ENCODE measurements at regions not wholly inside any gene's neighbourhood (a gene's known extent, or its start where the extent isn't known, plus 50 kb on each side); places are given as distances from the start of the nearest gene placed in this dataset.

GRCh38 chr3:23086831-23087230, 116.3 kb upstream of the UBE2E2 start:
- H3K9me2 ChIP-seq (replicated peaks; ENCODE audit: insufficient read depth, low read length) = no peaks in the 10 kb centered on the region
- no peaks in the 10 kb centered on the region for H3F3A ChIP-seq (ENCODE audit: insufficient read depth)
- H3K4me2 ChIP-seq (ENCODE audit: low read depth, low read length, poor library complexity, severe bottlenecking) = no peak overlapping the region
- H3K9me3 ChIP-seq (ENCODE audit: insufficient read depth, low read length) = no peaks in the 10 kb centered on the region
- H3K79me2 ChIP-seq (ENCODE audit: insufficient read depth, low read length) = no peaks in the 10 kb centered on the region
- H3K27me3 ChIP-seq (ENCODE audit: low read length) = no peaks in the 10 kb centered on the region
- no peak overlapping the region for H3K27ac ChIP-seq (ENCODE audit: low read depth, low read length)
- H2AFZ ChIP-seq (ENCODE audit: low read depth, low read length, severe bottlenecking) = no peak overlapping the region
- H3K36me3 ChIP-seq (ENCODE audit: low read length) = no peaks in the 10 kb centered on the region
- H3K4me3 ChIP-seq (ENCODE audit: insufficient read depth, low read length, poor library complexity, severe bottlenecking) = no peak overlapping the region
- no peak overlapping the region for H3K9ac ChIP-seq (ENCODE audit: low read length)
- TF ChIP-seq EZH2phosphoT487 (conservative IDR thresholded peaks at IDR 0.05; ENCODE audit: low read length) = no peak
- no peak for TF ChIP-seq CTCF (IDR thresholded peaks at IDR 0.05; ENCODE audit: insufficient read depth, low read length, poor library complexity, severe bottlenecking)
- H4K20me1 ChIP-seq (ENCODE audit: low read depth, low read length) = no peaks in the 10 kb centered on the region

DNA sequence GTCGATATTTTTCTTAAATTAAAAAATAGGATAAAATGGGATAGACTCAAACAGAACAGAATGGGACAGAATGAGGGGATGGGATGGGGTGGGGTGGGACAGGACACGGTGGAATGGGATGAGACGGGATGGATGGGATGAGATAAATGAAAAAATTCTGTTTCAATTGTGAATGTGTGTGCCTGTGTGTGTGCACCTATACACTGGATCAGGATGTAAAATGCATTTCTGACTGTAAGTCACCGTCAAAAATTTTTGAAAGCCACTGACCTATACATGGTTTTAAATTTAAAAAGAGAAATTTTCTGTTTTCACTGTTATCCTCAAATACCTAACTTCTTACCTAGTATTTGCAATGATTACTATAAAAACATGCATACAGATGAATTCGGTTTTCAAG, 108.7 kb upstream of the UBE2E2 start:
- H4K20me1 ChIP-seq (ENCODE audit: low read depth, low read length) = no peaks in the 10 kb centered on the region
- H3K9ac ChIP-seq (ENCODE audit: low read length) = no peak overlapping the region
- H3K9me2 ChIP-seq (replicated peaks; ENCODE audit: insufficient read depth, low read length) = no peaks in the 10 kb centered on the region
- no peaks in the 10 kb centered on the region for H3K9me3 ChIP-seq (ENCODE audit: insufficient read depth, low read length)
- no peak overlapping the region for H3K27ac ChIP-seq (ENCODE audit: low read depth, low read length)
- H3F3A ChIP-seq (ENCODE audit: insufficient read depth) = no peaks in the 10 kb centered on the region
- H3K36me3 ChIP-seq (ENCODE audit: low read length) = no peaks in the 10 kb centered on the region
- H3K4me2 ChIP-seq (ENCODE audit: low read depth, low read length, poor library complexity, severe bottlenecking) = no peak overlapping the region
- H3K4me3 ChIP-seq (ENCODE audit: insufficient read depth, low read length, poor library complexity, severe bottlenecking) = no peak overlapping the region
- H3K27me3 ChIP-seq (ENCODE audit: low read length) = no peaks in the 10 kb centered on the region
- H3K79me2 ChIP-seq (ENCODE audit: insufficient read depth, low read length) = no peaks in the 10 kb centered on the region
- H2AFZ ChIP-seq (ENCODE audit: low read depth, low read length, severe bottlenecking) = no peak overlapping the region
- no peak for TF ChIP-seq CTCF (IDR thresholded peaks at IDR 0.05; ENCODE audit: insufficient read depth, low read length, poor library complexity, severe bottlenecking)
- TF ChIP-seq EZH2phosphoT487 (conservative IDR thresholded peaks at IDR 0.05; ENCODE audit: low read length) = no peak

DNA sequence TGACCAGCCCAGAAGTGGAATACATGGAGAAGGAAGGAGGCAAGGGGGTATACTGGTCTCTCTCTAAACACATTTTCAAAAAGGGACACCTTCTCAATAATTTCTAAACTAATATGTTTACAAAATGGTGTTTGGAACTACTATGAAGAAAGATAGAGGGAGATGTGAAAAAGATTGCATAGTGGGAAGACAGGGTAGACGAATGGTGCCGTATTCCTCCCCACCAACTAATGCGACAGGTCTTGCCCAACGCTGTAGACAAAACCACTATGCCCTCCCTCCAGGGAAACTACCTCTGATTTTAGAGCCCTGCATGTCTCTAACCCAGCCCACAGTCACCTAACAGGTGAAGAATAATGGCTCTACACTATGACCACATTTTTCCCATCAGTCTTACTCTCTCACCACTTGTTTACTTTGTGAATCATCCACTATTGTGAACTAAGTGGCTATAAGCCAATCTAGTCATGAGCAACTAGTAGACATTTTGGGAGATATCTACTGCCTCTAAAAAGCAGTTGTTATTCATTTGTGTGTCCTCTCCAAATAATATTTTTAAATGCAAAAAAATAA, 108.2 kb upstream of the UBE2E2 start:
- Histone ChIP-seq H3K79me2 (ENCODE audit: insufficient read depth, low read length) (no peaks in the 10 kb centered on the region), H4K20me1 (ENCODE audit: low read depth, low read length) (no peaks in the 10 kb centered on the region), H3K36me3 (ENCODE audit: low read length) (no peaks in the 10 kb centered on the region), H3K9me3 (ENCODE audit: insufficient read depth, low read length) (no peaks in the 10 kb centered on the region), H2AFZ (ENCODE audit: low read depth, low read length, severe bottlenecking) (no peak overlapping the region), H3K4me3 (ENCODE audit: insufficient read depth, low read length, poor library complexity, severe bottlenecking) (no peak overlapping the region), H3K27ac (ENCODE audit: low read depth, low read length) (no peak overlapping the region), H3K4me2 (ENCODE audit: low read depth, low read length, poor library complexity, severe bottlenecking) (no peak overlapping the region), H3K9me2 (replicated peaks; ENCODE audit: insufficient read depth, low read length) (no peaks in the 10 kb centered on the region), H3K27me3 (ENCODE audit: low read length) (no peaks in the 10 kb centered on the region), H3K9ac (ENCODE audit: low read length) (no peak overlapping the region), H3F3A (ENCODE audit: insufficient read depth) (no peaks in the 10 kb centered on the region)
- TF ChIP-seq CTCF (IDR thresholded peaks at IDR 0.05; ENCODE audit: insufficient read depth, low read length, poor library complexity, severe bottlenecking) (no peak), EZH2phosphoT487 (conservative IDR thresholded peaks at IDR 0.05; ENCODE audit: low read length) (no peak)
